GM10248 (cell line): ENCODE measurements at regions not wholly inside any gene's neighbourhood (a gene's known extent, or its start where the extent isn't known, plus 50 kb on each side); places are given as distances from the start of the nearest gene placed in this dataset.

Experiments
- CTCF ChIA-PET: fragments of 300-600 bp; sonication (Branson Sonifier 250); formaldehyde crosslinking; extraction: SDS; loops from one replicate; lab custom pipeline; 2021; ENCODE audit warnings: antibody characterized with exemption; lab: Yijun Ruan, JAX
- POLR2A ChIA-PET: fragments of 350-650 bp; sonication (Branson Sonifier 250); formaldehyde crosslinking; extraction: SDS; loops from one replicate; lab custom pipeline; 2020; ENCODE audit warnings: antibody characterized with exemption; lab: Yijun Ruan, JAX
- DNase-seq: peaks from one replicate; pipeline ENCODE4 v3.0.0; 2012; ENCODE audit errors: extremely low spot score
- CTCF ChIP-seq: IDR thresholded peaks from 2 replicates; pipeline ENCODE4 v1.5.1; 2012; ENCODE audit warnings: mild to moderate bottlenecking, low read depth; ENCODE audit errors: extremely low read depth, missing control alignments, control extremely low read depth

- no peak for DNase-seq
- ChIA-PET CTCF (no interaction called here), POLR2A (no interaction called here)
- no peak for TF ChIP-seq CTCF
These were observed 158.2 kb downstream of the TFAP2B start for GRCh38 chr6:50976907-50977306.

GRCh38 chr6:50977796-50978195 is 159.1 kb downstream of the TFAP2B start:
- no peak for DNase-seq
- TF ChIP-seq CTCF: no peak
- ChIA-PET POLR2A (no interaction called here), CTCF (no interaction called here)

GRCh38 chr6:50978380-50979170 is 159.9 kb downstream of the TFAP2B start:
- no peak for DNase-seq
- ChIA-PET POLR2A (no interaction called here), CTCF (interaction anchor here (1.3 kb wide), 1 partner anchor 15 kb away, joined by 5 read pairs; no protein-coding TSS in a partner anchor)
- TF ChIP-seq CTCF: no peak

- ChIA-PET POLR2A (no interaction called here), CTCF (interaction anchor here (1.3 kb wide), 1 partner anchor 14 kb away, joined by 5 read pairs; no protein-coding TSS in a partner anchor)
- DNase-seq: no peak
These were observed 160.5 kb downstream of the TFAP2B start for GRCh38 chr6:50979171-50979525.

GRCh38 chr6:50984135-50984534 is 165.5 kb downstream of the TFAP2B start:
- TF ChIP-seq CTCF: no peak
- CTCF ChIA-PET: interaction anchor here (1.3 kb wide), 1 partner anchor 81 kb away, joined by 3 read pairs; no protein-coding TSS in a partner anchor
- POLR2A ChIA-PET: no interaction called here
- DNase-seq: no peak

More at GRCh38 chr6:50979171-50979525, 160.5 kb downstream of the TFAP2B start:
- no peak for TF ChIP-seq CTCF

- ChIA-PET CTCF (no interaction called here), POLR2A (no interaction called here)
- no peak for TF ChIP-seq CTCF
- no peak for DNase-seq
These were observed 167.6 kb downstream of the TFAP2B start for GRCh38 chr6:50986319-50986718.
